ELR (cell line): ENCODE measurements at regions not wholly inside any gene's neighbourhood (a gene's known extent, or its start where the extent isn't known, plus 50 kb on each side); places are given as distances from the start of the nearest gene placed in this dataset.

Experiments used
- DNase-seq: peaks from one replicate; pipeline ENCODE4 v3.0.0-alpha.2; 2015; ENCODE audit warnings: low read depth

- no peak for DNase-seq
Measured at GRCh38 chr9:13755551-13755950, 476.1 kb upstream of the MPDZ start.

GRCh38 chr9:13750639-13751038, 471.1 kb upstream of the MPDZ start:
- DNase-seq, result no peak

GRCh38 chr9:13750061-13750460, 470.6 kb upstream of the MPDZ start:
- DNase-seq, result peak; percentile 56

- DNase-seq, result no peak
Measured at GRCh38 chr9:13746876-13747275, 467.4 kb upstream of the MPDZ start.

GRCh38 chr9:13744261-13744901, 464.9 kb upstream of the MPDZ start:
- no peak for DNase-seq

- DNase-seq, result no peak
Measured at GRCh38 chr9:13737885-13738284, 458.4 kb upstream of the MPDZ start.

- no peak for DNase-seq
Measured at GRCh38 chr9:13735181-13735580, 455.7 kb upstream of the MPDZ start.

- DNase-seq, result no peak
Measured at GRCh38 chr9:13734601-13735000, 455.1 kb upstream of the MPDZ start.

GRCh38 chr9:13732290-13732689, 452.8 kb upstream of the MPDZ start:
- no peak for DNase-seq

- no peak for DNase-seq
Measured at GRCh38 chr9:13731637-13732036, 452.1 kb upstream of the MPDZ start.

- no peak for DNase-seq
Measured at GRCh38 chr9:13729955-13730354, 450.5 kb upstream of the MPDZ start.

GRCh38 chr9:13728917-13729811, 449.7 kb upstream of the MPDZ start:
- DNase-seq, result no peak

GRCh38 chr9:13728131-13728530, 448.6 kb upstream of the MPDZ start:
- DNase-seq, result no peak

- no peak for DNase-seq
Measured at GRCh38 chr9:13726746-13727145, 447.3 kb upstream of the MPDZ start.

GRCh38 chr9:13725516-13725915, 446.0 kb upstream of the MPDZ start:
- DNase-seq, result no peak

- DNase-seq, result no peak
Measured at GRCh38 chr9:13721481-13722235, 442.2 kb upstream of the MPDZ start.

GRCh38 chr9:13719981-13720676, 440.6 kb upstream of the MPDZ start:
- DNase-seq, result peak; percentile 17

- DNase-seq, result peak; percentile 7
Measured at GRCh38 chr9:13719446-13719845, 440.0 kb upstream of the MPDZ start.

GRCh38 chr9:13718539-13718938, 439.0 kb upstream of the MPDZ start:
- DNase-seq, result no peak

GRCh38 chr9:13718086-13718485, 438.6 kb upstream of the MPDZ start:
- DNase-seq, result peak; percentile 10

GRCh38 chr9:13717322-13718054, 438.0 kb upstream of the MPDZ start:
- no peak for DNase-seq
